Astrocyte (in vitro differentiated cells and primary cell): ENCODE measurements at regions not wholly inside any gene's neighbourhood (a gene's known extent, or its start where the extent isn't known, plus 50 kb on each side); places are given as distances from the start of the nearest gene placed in this dataset.
"Not testable (repeated sequence)": the region's sequence is repeated elsewhere in the genome, so short reads cannot be mapped to it uniquely, and the experiment has no call there.

ENCODE experiments used
- DNase-seq: peaks from one replicate; pipeline ENCODE4 v3.0.0-alpha.2; 2010; ENCODE audit warnings: low read depth
- FAIRE-seq: peaks from 2 replicates; lab custom pipeline; 2011; peaks lifted over from hg19 to GRCh38; lab: Jason Lieb, UNC
- H2AFZ ChIP-seq: 2 replicates; pipeline ENCODE4 v1.6.0; 2012; ENCODE audit warnings: low read depth, low read length, inconsistent platforms
- H3K27ac ChIP-seq: 2 replicates; pipeline ENCODE4 v1.5.1; 2011; ENCODE audit warnings: low read depth, low read length, inconsistent platforms
- H3K27me3 ChIP-seq: 2 replicates; pipeline ENCODE4 v1.6.0; 2011; ENCODE audit warnings: low read length, inconsistent platforms; ENCODE audit not compliant: insufficient read depth
- H3K36me3 ChIP-seq: 2 replicates; pipeline ENCODE4 v1.5.1; 2011; ENCODE audit warnings: low read length, inconsistent platforms; ENCODE audit not compliant: insufficient read depth
- H3K4me1 ChIP-seq: 2 replicates; pipeline ENCODE4 v1.5.1; 2011; ENCODE audit warnings: low read length, inconsistent platforms; ENCODE audit not compliant: insufficient read depth
- H3K4me2 ChIP-seq: 2 replicates; pipeline ENCODE4 v1.6.0; 2012; ENCODE audit warnings: low read length, inconsistent platforms
- H3K4me3 ChIP-seq: 2 replicates; pipeline ENCODE4 v1.5.1; 2011; ENCODE audit warnings: low read depth, mild to moderate bottlenecking, low read length, inconsistent platforms; ENCODE audit not compliant: insufficient read depth
- H3K79me2 ChIP-seq: 2 replicates; pipeline ENCODE4 v1.6.0; 2012; ENCODE audit warnings: mild to moderate bottlenecking, low read length, inconsistent platforms; ENCODE audit not compliant: insufficient read depth
- H3K9ac ChIP-seq: 2 replicates; pipeline ENCODE4 v1.6.0; 2012; ENCODE audit warnings: mild to moderate bottlenecking, low read length, inconsistent platforms
- H3K9me3 ChIP-seq: 2 replicates; pipeline ENCODE4 v1.5.1; 2012; ENCODE audit warnings: low read depth, mild to moderate bottlenecking, low read length, inconsistent platforms; ENCODE audit not compliant: insufficient read depth
- H4K20me1 ChIP-seq: 2 replicates; pipeline ENCODE4 v1.6.0; 2012; ENCODE audit warnings: low read length, inconsistent platforms; ENCODE audit not compliant: insufficient read depth
- H3K27ac Mint-ChIP-seq: one replicate; pipeline ENCODE4 v1.8.0; 2021; ENCODE audit warnings: mild to moderate bottlenecking, mixed read lengths; ENCODE audit not compliant: unreplicated experiment
- H3K27me3 Mint-ChIP-seq: one replicate; pipeline ENCODE4 v1.8.0; 2021; ENCODE audit warnings: low read depth, mixed read lengths; ENCODE audit not compliant: unreplicated experiment
- H3K36me3 Mint-ChIP-seq: one replicate; pipeline ENCODE4 v1.8.0; 2021; ENCODE audit warnings: low read depth, mixed read lengths; ENCODE audit not compliant: unreplicated experiment
- H3K4me1 Mint-ChIP-seq: one replicate; pipeline ENCODE4 v1.8.0; 2021; ENCODE audit warnings: low read depth, mixed read lengths; ENCODE audit not compliant: unreplicated experiment
- H3K4me3 Mint-ChIP-seq: one replicate; pipeline ENCODE4 v1.8.0; 2021; ENCODE audit warnings: mild to moderate bottlenecking, moderate library complexity, mixed read lengths; ENCODE audit not compliant: unreplicated experiment
- H3K9me3 Mint-ChIP-seq: one replicate; pipeline ENCODE4 v1.8.0; 2021; ENCODE audit warnings: mild to moderate bottlenecking, mixed read lengths; ENCODE audit not compliant: unreplicated experiment
- EZH2 ChIP-seq: IDR thresholded peaks from 2 replicates; pipeline ENCODE4 v1.6.1; 2012; ENCODE audit warnings: mild to moderate bottlenecking, low read length, inconsistent platforms; ENCODE audit not compliant: insufficient read depth
- TF ChIP-seq, protein P1 (sequence below): IDR thresholded peaks from 2 replicates; pipeline ENCODE4 v1.5.1; 2011; ENCODE audit warnings: low read depth, mild to moderate bottlenecking, inconsistent platforms, low read length, moderate library complexity; ENCODE audit not compliant: insufficient read depth

DNA sequence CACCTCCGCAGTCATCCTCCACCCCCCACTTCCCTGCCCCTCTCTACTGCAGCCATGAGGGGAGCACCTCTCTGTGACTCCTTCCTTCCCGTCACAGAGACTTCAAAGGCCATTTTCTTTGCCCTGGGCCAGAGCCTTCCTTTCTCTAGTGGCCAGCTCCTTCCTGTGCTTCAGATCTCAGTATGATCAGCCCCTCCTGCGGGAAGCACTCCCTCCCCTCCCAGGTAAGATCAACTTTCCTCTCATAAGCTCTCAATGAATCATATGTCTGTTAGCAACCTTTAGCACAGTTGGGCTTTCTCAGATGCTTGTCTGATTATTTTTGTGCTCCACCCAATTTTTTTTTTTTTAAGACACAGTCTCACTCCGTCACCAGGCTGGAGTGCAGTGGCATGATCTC, 241.0 kb upstream of the PRSS1 start:
- H3K79me2 ChIP-seq: no peaks in the 10 kb centered on the region
- H3K4me3 ChIP-seq: no peak overlapping the region
- no peaks in the 10 kb centered on the region for H3K4me1 ChIP-seq
- H3K36me3 Mint-ChIP-seq: no peaks in the 10 kb centered on the region
- no peak overlapping the region for H3K27ac Mint-ChIP-seq
- H3K27me3 Mint-ChIP-seq: peaks cover 34% of the 10 kb centered on the region
- H3K4me1 Mint-ChIP-seq: no peaks in the 10 kb centered on the region
- no peaks in the 10 kb centered on the region for H3K9me3 ChIP-seq
- TF ChIP-seq, protein P1, sequence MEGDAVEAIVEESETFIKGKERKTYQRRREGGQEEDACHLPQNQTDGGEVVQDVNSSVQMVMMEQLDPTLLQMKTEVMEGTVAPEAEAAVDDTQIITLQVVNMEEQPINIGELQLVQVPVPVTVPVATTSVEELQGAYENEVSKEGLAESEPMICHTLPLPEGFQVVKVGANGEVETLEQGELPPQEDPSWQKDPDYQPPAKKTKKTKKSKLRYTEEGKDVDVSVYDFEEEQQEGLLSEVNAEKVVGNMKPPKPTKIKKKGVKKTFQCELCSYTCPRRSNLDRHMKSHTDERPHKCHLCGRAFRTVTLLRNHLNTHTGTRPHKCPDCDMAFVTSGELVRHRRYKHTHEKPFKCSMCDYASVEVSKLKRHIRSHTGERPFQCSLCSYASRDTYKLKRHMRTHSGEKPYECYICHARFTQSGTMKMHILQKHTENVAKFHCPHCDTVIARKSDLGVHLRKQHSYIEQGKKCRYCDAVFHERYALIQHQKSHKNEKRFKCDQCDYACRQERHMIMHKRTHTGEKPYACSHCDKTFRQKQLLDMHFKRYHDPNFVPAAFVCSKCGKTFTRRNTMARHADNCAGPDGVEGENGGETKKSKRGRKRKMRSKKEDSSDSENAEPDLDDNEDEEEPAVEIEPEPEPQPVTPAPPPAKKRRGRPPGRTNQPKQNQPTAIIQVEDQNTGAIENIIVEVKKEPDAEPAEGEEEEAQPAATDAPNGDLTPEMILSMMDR: no peak
- no peak for TF ChIP-seq EZH2
- peaks cover 5% of the 10 kb centered on the region for H3K9me3 Mint-ChIP-seq
- peaks cover 17% of the 10 kb centered on the region for H3K27me3 ChIP-seq
- H3K36me3 ChIP-seq: no peaks in the 10 kb centered on the region
- H4K20me1 ChIP-seq: no peaks in the 10 kb centered on the region
- H3K4me3 Mint-ChIP-seq: no peak overlapping the region
- FAIRE-seq: no peak
- no peak overlapping the region for H2AFZ ChIP-seq
- no peak overlapping the region for H3K9ac ChIP-seq
- no peak for DNase-seq
- H3K4me2 ChIP-seq: no peak overlapping the region
- H3K27ac ChIP-seq: no peak overlapping the region

DNA sequence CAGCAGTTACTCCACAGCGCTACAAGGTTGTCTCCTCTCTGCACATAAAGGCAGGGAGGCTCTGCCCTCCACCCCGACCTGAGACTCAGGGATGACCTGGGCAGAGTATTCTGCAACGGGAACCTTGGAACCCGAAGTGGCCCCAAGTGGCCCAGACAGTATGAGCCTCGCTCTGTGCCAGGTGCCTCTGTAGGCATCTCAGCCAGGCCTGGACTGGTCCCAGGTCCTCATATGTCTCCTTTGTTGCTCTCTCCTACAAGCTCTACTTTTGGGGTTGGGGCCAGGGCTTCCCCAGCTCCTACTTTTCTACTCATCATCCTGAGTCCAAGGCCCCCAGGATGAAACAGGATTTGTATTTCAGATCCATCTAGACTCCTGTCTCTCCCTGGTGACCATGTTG, 241.5 kb upstream of the PRSS1 start:
- Histone ChIP-seq H2AFZ (no peak overlapping the region), H3K9ac (no peak overlapping the region), H3K36me3 (no peaks in the 10 kb centered on the region), H4K20me1 (no peaks in the 10 kb centered on the region), H3K9me3 (no peaks in the 10 kb centered on the region), H3K4me3 (no peak overlapping the region), H3K27ac (no peak overlapping the region), H3K4me2 (no peak overlapping the region), H3K4me1 (no peaks in the 10 kb centered on the region), H3K79me2 (no peaks in the 10 kb centered on the region), H3K27me3 (peaks cover 15% of the 10 kb centered on the region)
- H3K4me3 Mint-ChIP-seq: no peak overlapping the region
- no peaks in the 10 kb centered on the region for H3K4me1 Mint-ChIP-seq
- TF ChIP-seq EZH2: no peak
- TF ChIP-seq, protein P1: no peak
- no peak overlapping the region for H3K27ac Mint-ChIP-seq
- DNase-seq: no peak
- no peak for FAIRE-seq
- no peaks in the 10 kb centered on the region for H3K36me3 Mint-ChIP-seq
- peaks cover 5% of the 10 kb centered on the region for H3K9me3 Mint-ChIP-seq
- H3K27me3 Mint-ChIP-seq: peaks cover 34% of the 10 kb centered on the region

DNA sequence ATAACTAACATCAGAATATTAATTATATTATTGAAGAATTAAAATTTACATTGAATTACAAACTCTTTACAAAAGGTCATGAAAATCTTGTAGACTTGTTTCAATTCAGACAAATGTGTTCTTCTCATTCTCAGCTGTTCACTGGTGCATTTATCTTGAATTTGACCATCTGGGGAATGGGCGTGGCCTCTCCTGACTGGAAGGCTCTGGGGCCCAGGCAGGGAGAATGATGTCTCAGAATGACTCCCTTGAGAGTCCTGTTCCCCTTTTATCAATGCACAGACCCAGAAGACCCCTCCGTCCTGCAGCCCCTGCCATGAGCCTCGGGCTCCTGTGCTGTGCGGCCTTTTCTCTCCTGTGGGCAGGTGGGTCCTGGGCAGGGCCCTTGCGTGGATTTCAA, 242.2 kb upstream of the PRSS1 start:
- H3K36me3 Mint-ChIP-seq, H3K9ac ChIP-seq, H3K9me3 ChIP-seq, H3K4me3 ChIP-seq, H3K4me3 Mint-ChIP-seq, H3K79me2 ChIP-seq, FAIRE-seq, H4K20me1 ChIP-seq, H3K36me3 ChIP-seq, H3K27ac ChIP-seq, H2AFZ ChIP-seq, H3K4me2 ChIP-seq, H3K9me3 Mint-ChIP-seq, H3K4me1 ChIP-seq, DNase-seq, H3K27ac Mint-ChIP-seq, H3K4me1 Mint-ChIP-seq: not testable (repeated sequence)
- H3K27me3 Mint-ChIP-seq: peaks cover 38% of the 10 kb centered on the region
- peaks cover 16% of the 10 kb centered on the region for H3K27me3 ChIP-seq
